OCI-LY3 (cell line): ENCODE measurements at regions not wholly inside any gene's neighbourhood (a gene's known extent, or its start where the extent isn't known, plus 50 kb on each side); places are given as distances from the start of the nearest gene placed in this dataset.
A peak's percentile ranks its signal among the peaks of the same experiment; 100 is the strongest.

Experiments
- H2AFZ ChIP-seq: fragments of 200-600, 300-600 bp; shearing (Covaris generic); 2 replicates; pipeline ENCODE4 v1.6.0; 2014; ENCODE audit warnings: antibody characterized with exemption, low read depth, low read length
- H3K27ac ChIP-seq: fragments of 200-600, 300-600 bp; sonication (generic); 2 replicates; pipeline ENCODE4 v1.5.1; 2014; ENCODE audit warnings: mild to moderate bottlenecking, low read length, moderate library complexity, mixed read lengths
- H3K27me3 ChIP-seq: fragments of 200-600, 300-600 bp; sonication (generic); 2 replicates; pipeline ENCODE4 v1.6.1; 2014; ENCODE audit warnings: low read depth, low read length, mixed read lengths
- H3K36me3 ChIP-seq: fragments of 200-600, 300-600 bp; sonication (generic); replicated peaks from 2 replicates; pipeline ENCODE3; 2014; ENCODE audit warnings: low read depth, low read length, mixed read lengths
- H3K4me1 ChIP-seq: fragments of 300-600, 200-600 bp; sonication (generic); 2 replicates; pipeline ENCODE4 v1.6.1; 2014; ENCODE audit warnings: low read length, mixed read lengths
- H3K4me2 ChIP-seq: fragments of 200-600, 300-600 bp; sonication (generic); 2 replicates; pipeline ENCODE4 v1.6.1; 2014; ENCODE audit warnings: low read length, mixed read lengths
- H3K4me3 ChIP-seq: fragments of 300-600, 200-600 bp; sonication (generic); 2 replicates; pipeline ENCODE4 v1.5.1; 2014; ENCODE audit warnings: antibody characterized with exemption, mild to moderate bottlenecking, low read length, moderate library complexity
- H3K79me2 ChIP-seq: fragments of 300-600, 200-600 bp; shearing (Covaris generic); 2 replicates; pipeline ENCODE4 v1.6.1; 2014; ENCODE audit warnings: mild to moderate bottlenecking, low read length, mixed read lengths
- H3K9ac ChIP-seq: fragments of 300-600, 200-600 bp; shearing (Covaris generic); 2 replicates; pipeline ENCODE4 v1.6.0; 2014; ENCODE audit warnings: mild to moderate bottlenecking, low read length, moderate library complexity
- H3K9me3 ChIP-seq: fragments of 200-600, 300-600 bp; shearing (Covaris generic); 2 replicates; pipeline ENCODE4 v1.6.1; 2014; ENCODE audit warnings: low read length, mixed read lengths; ENCODE audit not compliant: insufficient read depth
- H4K20me1 ChIP-seq: fragments of 200-600, 300-600 bp; sonication (generic); 2 replicates; pipeline ENCODE4 v1.6.1; 2016; ENCODE audit warnings: low read length, mixed read lengths; ENCODE audit not compliant: insufficient read depth
- EZH2phosphoT487 ChIP-seq: fragments of 200-600 bp; shearing (Covaris generic); IDR thresholded peaks from 2 replicates; pipeline ENCODE4 v1.6.1; 2018; ENCODE audit warnings: antibody characterized with exemption, mixed run types, low read depth
- TF ChIP-seq, protein P1 (sequence below): fragments of 200-600, 300-600 bp; sonication (generic); IDR thresholded peaks from 2 replicates; pipeline ENCODE4 v1.5.1; 2014; ENCODE audit warnings: antibody characterized with exemption, low read length, low read depth

GRCh38 chr3:61411009-61411662, 150.2 kb upstream of the PTPRG start:
- H3K4me3 ChIP-seq = no peak overlapping the region
- no peak for TF ChIP-seq EZH2phosphoT487
- TF ChIP-seq, protein P1, sequence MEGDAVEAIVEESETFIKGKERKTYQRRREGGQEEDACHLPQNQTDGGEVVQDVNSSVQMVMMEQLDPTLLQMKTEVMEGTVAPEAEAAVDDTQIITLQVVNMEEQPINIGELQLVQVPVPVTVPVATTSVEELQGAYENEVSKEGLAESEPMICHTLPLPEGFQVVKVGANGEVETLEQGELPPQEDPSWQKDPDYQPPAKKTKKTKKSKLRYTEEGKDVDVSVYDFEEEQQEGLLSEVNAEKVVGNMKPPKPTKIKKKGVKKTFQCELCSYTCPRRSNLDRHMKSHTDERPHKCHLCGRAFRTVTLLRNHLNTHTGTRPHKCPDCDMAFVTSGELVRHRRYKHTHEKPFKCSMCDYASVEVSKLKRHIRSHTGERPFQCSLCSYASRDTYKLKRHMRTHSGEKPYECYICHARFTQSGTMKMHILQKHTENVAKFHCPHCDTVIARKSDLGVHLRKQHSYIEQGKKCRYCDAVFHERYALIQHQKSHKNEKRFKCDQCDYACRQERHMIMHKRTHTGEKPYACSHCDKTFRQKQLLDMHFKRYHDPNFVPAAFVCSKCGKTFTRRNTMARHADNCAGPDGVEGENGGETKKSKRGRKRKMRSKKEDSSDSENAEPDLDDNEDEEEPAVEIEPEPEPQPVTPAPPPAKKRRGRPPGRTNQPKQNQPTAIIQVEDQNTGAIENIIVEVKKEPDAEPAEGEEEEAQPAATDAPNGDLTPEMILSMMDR = no peak
- H3K4me2 ChIP-seq = no peak overlapping the region
- H3K4me1 ChIP-seq = peaks cover 7% of the 10 kb centered on the region
- H4K20me1 ChIP-seq = no peaks in the 10 kb centered on the region
- H3K79me2 ChIP-seq = no peaks in the 10 kb centered on the region
- H3K9me3 ChIP-seq = no peaks in the 10 kb centered on the region
- no peak overlapping the region for H3K27ac ChIP-seq
- no peaks in the 10 kb centered on the region for H3K36me3 ChIP-seq
- H3K27me3 ChIP-seq = no peaks in the 10 kb centered on the region
- no peak overlapping the region for H3K9ac ChIP-seq
- H2AFZ ChIP-seq = no peak overlapping the region

DNA sequence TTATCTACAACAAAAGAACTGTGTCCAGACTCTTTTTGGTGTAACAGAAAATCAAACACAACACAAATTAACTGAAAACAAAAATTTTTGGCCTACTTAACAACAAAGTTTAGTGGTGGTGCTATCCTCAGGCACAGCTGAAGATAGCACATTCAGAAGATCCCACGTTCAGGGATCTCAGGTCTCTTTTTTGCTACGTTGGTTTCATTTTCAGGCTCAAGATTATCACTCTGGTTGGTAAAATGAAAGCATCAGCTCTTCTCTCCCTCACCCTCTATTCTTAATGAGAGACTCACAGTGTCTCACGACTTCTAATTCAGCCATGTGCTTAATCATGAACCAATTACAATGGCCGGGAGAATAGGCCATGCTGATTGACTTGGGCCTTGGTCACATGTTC, 146.9 kb upstream of the PTPRG start:
- no peak overlapping the region for H3K27ac ChIP-seq
- no peaks in the 10 kb centered on the region for H4K20me1 ChIP-seq
- no peaks in the 10 kb centered on the region for H3K79me2 ChIP-seq
- H3K9ac ChIP-seq = no peak overlapping the region
- no peaks in the 10 kb centered on the region for H3K36me3 ChIP-seq
- H3K4me3 ChIP-seq = no peak overlapping the region
- H3K9me3 ChIP-seq = no peaks in the 10 kb centered on the region
- no peaks in the 10 kb centered on the region for H3K27me3 ChIP-seq
- H2AFZ ChIP-seq = peak overlapping the region; percentile 8; the same call in 1 of the 2 replicates
- H3K4me2 ChIP-seq = peak overlapping the region; percentile 2; the same call in 1 of the 2 replicates
- peaks cover 7% of the 10 kb centered on the region for H3K4me1 ChIP-seq
- TF ChIP-seq EZH2phosphoT487 = no peak
- TF ChIP-seq, protein P1 = no peak

- no peak overlapping the region for H3K27ac ChIP-seq
- H3K27me3 ChIP-seq = no peaks in the 10 kb centered on the region
- no peak overlapping the region for H3K9ac ChIP-seq
- no peaks in the 10 kb centered on the region for H3K36me3 ChIP-seq
- no peaks in the 10 kb centered on the region for H3K79me2 ChIP-seq
- TF ChIP-seq, protein P1 = no peak
- no peak for TF ChIP-seq EZH2phosphoT487
- no peak overlapping the region for H2AFZ ChIP-seq
- H4K20me1 ChIP-seq = no peaks in the 10 kb centered on the region
- peaks cover 12% of the 10 kb centered on the region for H3K4me1 ChIP-seq
- H3K9me3 ChIP-seq = no peaks in the 10 kb centered on the region
- H3K4me3 ChIP-seq = no peak overlapping the region
- no peak overlapping the region for H3K4me2 ChIP-seq
Measured at GRCh38 chr3:61415201-61415600, 146.2 kb upstream of the PTPRG start.

DNA sequence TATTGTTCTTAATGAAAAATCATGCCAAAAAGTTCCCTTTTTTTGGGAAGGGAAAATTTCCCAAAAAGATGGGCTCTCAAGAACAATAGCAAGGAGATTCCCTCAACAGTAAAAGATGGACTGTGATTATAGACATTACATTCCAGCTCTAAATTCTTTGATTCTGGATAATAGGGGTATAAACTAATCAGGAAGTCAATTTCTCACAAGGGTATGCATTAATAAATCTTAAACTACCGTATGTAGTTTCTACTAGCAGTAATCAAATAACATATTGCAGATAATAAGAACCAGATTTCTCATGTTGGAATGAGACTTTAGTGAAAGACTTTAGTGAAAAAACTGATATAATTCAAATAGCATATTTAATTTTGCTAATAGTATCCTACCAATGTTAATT, 144.8 kb upstream of the PTPRG start:
- H3K9me3 ChIP-seq = no peaks in the 10 kb centered on the region
- H3K79me2 ChIP-seq = no peaks in the 10 kb centered on the region
- no peaks in the 10 kb centered on the region for H3K27me3 ChIP-seq
- H3K36me3 ChIP-seq = no peaks in the 10 kb centered on the region
- no peaks in the 10 kb centered on the region for H4K20me1 ChIP-seq
- TF ChIP-seq EZH2phosphoT487 = no peak
- TF ChIP-seq, protein P1 = no peak
- H2AFZ ChIP-seq = no peak overlapping the region
- no peak overlapping the region for H3K9ac ChIP-seq
- no peak overlapping the region for H3K4me3 ChIP-seq
- no peak overlapping the region for H3K4me2 ChIP-seq
- no peak overlapping the region for H3K27ac ChIP-seq
- peaks cover 20% of the 10 kb centered on the region for H3K4me1 ChIP-seq
